Hematopoietic multipotent progenitor cell (in vitro differentiated cells): ENCODE measurements at regions not wholly inside any gene's neighbourhood (a gene's known extent, or its start where the extent isn't known, plus 50 kb on each side); places are given as distances from the start of the nearest gene placed in this dataset.

Experiments
- DNase-seq, 3 donors: peaks; one replicate each; pipeline ENCODE4 v3.0.0-alpha.2; 2011 to 2015; ENCODE audit warnings: low read depth in 2 of 3, low spot score in 2 of 3

GRCh38 chr5:173529861-173530260, 86.6 kb downstream of the BOD1 start:
- DNase-seq = no peak

DNA sequence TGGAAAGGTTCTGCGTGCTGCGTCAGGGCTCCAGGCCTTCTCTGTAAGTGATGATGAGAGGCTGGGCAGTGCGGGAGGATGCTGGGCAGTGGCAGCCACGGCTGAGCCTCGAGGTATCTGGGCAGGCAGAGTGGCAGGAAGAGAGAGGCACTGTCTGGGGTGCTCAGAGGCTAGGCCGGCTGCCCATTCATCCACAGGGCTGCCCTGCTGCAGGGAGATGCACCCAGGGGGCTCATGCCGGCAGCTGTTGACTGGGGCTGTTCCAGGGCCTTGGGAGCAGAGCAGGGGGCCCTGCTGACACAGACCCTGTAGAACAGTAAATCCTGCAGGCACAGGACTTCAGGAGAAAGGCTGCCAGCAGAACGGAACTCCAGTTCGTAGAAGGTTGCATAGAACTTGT, 88.8 kb downstream of the BOD1 start:
- no peak for DNase-seq

- DNase-seq = no peak
These were observed 92.3 kb downstream of the BOD1 start for GRCh38 chr5:173524136-173524535.

DNA sequence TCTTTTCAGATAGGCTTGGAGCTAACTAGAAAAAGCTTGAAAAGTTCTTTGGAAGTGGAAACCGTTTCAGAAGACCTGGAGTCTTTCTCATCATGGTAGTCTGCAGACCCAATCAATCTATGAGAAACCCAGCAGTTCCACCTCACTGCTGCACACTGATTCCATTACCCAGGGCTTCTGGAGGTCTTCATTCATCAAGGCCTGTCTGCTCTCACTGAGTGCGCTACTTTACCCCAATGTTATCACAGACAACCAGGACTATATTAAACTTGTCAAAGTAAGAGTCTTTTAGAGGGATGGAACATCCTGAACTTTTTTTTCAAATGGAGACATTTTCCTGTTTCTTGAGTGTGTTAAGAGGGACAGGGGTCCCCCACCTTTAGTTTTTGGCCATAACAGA, 93.1 kb downstream of the BOD1 start:
- DNase-seq = no peak

- no peak for DNase-seq
These were observed 93.9 kb downstream of the BOD1 start for GRCh38 chr5:173522518-173522917.

GRCh38 chr5:173518856-173519255, 97.6 kb downstream of the BOD1 start:
- DNase-seq = no peak

DNA sequence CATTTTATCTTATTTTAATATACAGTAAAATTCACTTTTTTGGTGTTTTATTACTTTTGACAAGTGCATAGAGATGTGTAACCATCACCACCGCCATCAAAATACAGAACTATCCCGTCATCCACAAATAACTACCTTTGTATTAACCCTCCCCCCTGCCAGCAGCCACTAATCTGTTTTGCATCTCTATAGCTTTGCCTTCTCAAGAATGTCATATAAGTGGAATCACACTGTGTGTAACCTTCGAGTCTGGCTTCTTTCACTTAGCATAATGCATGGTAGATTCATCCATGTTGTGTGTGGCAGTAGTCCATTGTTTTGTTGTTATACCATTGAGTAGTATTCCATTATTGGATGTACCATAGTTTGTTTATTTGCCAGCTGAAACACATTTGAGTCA, 98.8 kb downstream of the BOD1 start:
- no peak for DNase-seq

DNA sequence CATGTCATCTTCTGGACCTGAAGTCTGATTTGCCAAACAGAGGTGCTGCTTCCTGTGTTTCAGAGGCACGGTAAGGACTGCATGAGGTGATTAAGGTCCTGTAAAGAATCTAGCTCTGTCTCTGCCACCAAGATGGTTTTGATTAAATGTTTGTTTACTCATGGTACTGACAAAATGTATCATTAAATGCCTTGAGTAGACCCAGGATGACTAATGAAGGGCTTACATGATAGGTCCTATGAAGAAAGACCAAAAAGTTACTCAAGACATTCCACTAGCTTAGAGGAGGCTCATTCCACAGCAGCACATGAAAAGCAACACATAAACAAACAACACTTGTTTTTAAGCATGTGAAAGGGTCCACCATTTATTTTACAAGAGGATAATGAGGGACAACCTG, 100.9 kb downstream of the BOD1 start:
- DNase-seq = no peak

DNA sequence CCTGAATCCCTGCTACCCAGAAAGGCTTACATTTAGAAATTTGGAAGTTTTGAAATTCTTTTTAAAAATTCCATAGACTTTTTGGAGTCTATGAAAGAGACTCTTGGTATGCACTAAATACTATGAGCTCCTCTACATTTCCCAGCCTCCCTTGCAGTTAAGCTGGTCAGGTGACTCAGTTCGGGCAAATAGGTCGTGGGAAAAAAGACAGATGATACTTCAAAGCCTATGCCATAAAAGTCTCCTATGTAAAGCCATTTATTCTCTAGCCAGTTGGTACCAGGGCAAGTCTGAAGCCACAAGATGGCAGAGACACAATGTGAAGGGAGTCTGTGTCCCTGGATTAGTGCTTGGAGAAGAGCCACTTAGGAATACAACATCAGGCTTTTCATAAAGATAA, 101.8 kb downstream of the BOD1 start:
- no peak for DNase-seq

DNA sequence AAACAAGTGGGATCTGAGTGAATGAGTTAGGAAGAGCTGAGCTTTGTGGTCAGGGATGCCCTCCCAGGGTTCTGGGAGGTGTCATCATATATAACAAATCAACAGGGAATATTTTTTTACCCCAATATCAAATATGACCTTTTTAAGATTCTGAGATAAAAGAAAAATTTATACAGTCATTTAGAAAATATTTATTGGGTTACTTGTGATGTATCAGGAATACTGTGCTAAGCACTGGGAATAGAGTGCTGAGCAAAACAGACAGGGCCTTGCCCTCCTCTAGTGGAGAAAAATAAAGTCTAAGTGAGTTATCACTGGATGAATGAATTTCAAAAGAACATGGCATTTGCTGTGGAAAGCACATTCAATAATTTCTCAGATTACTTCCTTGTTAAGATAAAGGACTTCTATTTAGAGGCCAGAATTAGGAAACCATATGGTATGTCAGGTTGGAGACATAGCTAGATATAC, 102.9 kb downstream of the BOD1 start:
- DNase-seq = no peak

- DNase-seq = no peak
These were observed 103.6 kb downstream of the BOD1 start for GRCh38 chr5:173512637-173513435.

GRCh38 chr5:173509060-173509459, 107.4 kb downstream of the BOD1 start:
- no peak for DNase-seq

DNA sequence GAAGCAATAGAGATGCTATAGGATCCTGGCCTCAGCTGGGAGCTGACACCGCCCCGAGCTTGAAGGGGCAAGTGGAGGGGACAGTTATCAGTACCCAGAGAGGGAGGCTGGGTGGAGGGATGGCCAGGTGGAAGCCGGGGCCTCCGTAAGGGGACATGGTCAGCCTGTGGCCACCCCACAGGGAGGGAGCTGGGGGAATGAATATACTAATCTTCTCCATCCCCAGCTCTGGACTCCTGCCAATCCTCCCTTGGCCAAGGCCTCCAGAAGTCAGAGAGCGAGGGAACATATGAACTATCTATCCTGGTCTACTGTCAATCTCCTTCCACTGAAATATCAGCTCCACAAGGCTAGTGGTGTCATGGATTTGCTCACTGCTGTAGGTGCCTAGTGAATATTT, 109.3 kb downstream of the BOD1 start:
- no peak for DNase-seq

GRCh38 chr5:173505634-173506033, 110.8 kb downstream of the BOD1 start:
- DNase-seq = no peak

DNA sequence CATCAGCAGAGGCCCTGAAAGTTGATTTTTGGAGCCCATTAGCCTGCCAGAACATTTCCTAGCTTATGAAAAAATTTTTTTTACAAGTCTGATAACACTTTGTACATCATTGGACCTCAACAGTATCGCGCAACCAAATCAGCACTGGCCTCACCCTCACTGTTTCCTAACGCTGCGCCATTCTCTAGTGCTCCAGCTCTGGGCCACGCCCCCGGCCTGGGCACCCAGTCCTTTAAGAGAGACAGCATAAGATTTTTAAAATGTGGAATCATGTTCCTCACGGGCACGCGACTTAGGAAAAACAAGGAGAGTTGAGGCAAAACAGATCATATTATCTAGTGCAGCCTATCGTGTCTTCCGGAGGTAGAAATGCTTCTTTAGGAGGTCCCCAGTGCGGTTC, 114.5 kb downstream of the BOD1 start:
- no peak for DNase-seq

GRCh38 chr5:173501271-173501670, 115.2 kb downstream of the BOD1 start:
- no peak for DNase-seq

DNA sequence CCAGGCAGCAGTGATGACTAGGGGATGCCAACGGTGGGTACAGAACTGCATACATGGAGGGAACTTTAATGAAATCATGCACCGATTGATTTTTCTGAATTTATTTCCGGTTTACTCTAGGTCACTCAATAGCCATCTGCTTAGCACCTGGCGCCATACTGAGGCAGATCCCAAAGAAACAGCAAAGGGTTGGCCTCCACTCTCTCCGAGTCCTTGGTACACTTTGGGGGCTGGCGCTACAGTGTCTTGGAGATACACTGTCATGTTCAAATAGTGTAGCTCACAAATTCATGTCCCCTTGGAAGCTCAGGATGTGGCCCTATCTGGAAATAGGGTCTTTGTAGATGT, 116.3 kb downstream of the BOD1 start:
- DNase-seq = no peak

GRCh38 chr5:173499471-173500212, 116.8 kb downstream of the BOD1 start:
- DNase-seq = no peak

GRCh38 chr5:173498739-173499470, 117.5 kb downstream of the BOD1 start:
- DNase-seq = no peak

- no peak for DNase-seq
These were observed 118.2 kb downstream of the BOD1 start for GRCh38 chr5:173498286-173498685.

DNA sequence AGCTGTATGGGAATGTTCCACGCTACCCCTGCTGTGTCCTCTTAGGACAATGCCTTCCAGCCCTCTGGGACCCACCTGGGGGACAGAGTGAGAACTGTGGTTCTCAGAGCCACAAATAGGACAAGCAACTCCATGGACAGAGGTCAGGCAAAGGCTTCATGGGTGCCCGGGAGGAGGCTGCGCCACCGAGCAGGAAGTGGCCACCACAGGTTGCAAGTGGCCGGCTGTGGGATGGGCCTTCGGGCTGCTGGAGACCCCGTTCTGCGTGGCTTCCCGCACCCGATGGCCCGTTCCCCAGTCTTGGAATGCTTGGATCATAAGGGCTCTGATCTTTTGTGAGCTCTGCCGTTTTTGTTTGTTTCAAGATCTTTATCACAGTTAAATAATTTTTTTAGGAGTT, 118.8 kb downstream of the BOD1 start:
- DNase-seq = no peak

DNA sequence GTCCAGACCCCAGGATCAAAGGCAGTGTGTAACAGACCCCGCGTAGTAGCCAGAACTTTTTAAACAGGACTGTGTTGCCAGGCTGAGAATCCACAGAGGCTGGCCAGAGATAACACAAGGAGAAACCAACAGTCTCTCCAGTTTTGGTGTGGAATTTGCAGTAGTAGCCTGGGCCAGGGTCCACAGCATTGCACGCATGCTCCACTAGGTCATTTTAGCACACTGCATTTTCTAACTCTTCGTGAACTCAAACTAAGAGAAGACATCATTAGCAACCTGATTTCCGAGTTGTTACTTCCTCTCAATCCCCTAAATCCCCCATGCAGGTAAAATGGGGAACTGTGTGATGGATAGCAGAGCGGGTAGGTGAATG, 119.6 kb downstream of the BOD1 start:
- DNase-seq = no peak
